Natural killer cell treated with Interleukin-12 subunit alpha and Interleukin-12 subunit beta and Interleukin-15 and Interleukin-18, amount 100 ng/mL, for 72 hours (primary cell): ENCODE measurements at regions not wholly inside any gene's neighbourhood (a gene's known extent, or its start where the extent isn't known, plus 50 kb on each side); places are given as distances from the start of the nearest gene placed in this dataset.
"Not testable (repeated sequence)": the region's sequence is repeated elsewhere in the genome, so short reads cannot be mapped to it uniquely, and the experiment has no call there.

Experiments used
- ATAC-seq, 2 donors: fragments of 150-1000 bp; cut with Tn5 transposase in 1 of 2; sonication (Bioruptor Pico), chemical (Tn5 transposase) in 1 of 2; 2 replicates each; pipeline ENCODE4 v1.10.0; 2021
- DNase-seq: peaks from one replicate; pipeline ENCODE4 v3.0.0; 2022; ENCODE audit warnings: low spot score
- H3K27ac Mint-ChIP-seq, 2 donors: 1 replicate in 1 of 2; 2 replicates in 1 of 2; pipeline ENCODE4 v1.8.0; 2022; ENCODE audit warnings: mixed read lengths in 2 of 2, mild to moderate bottlenecking in 1 of 2, moderate library complexity in 1 of 2
- H3K27me3 Mint-ChIP-seq, 2 donors: 1 replicate in 1 of 2; 2 replicates in 1 of 2; pipeline ENCODE4 v1.8.0; 2022; ENCODE audit warnings: mixed read lengths in 2 of 2
- H3K36me3 Mint-ChIP-seq: one replicate; pipeline ENCODE4 v1.8.0; 2022; ENCODE audit warnings: mixed read lengths
- H3K4me1 Mint-ChIP-seq, 2 donors: 1 replicate in 1 of 2; 2 replicates in 1 of 2; pipeline ENCODE4 v1.8.0; 2022; ENCODE audit warnings: low read depth in 2 of 2, mixed read lengths in 2 of 2, mild to moderate bottlenecking in 1 of 2
- H3K4me3 Mint-ChIP-seq: one replicate; pipeline ENCODE4 v1.8.0; 2022; ENCODE audit warnings: mixed read lengths
- H3K9me3 Mint-ChIP-seq: 2 replicates; pipeline ENCODE4 v1.8.0; 2022; ENCODE audit warnings: mixed read lengths

DNA sequence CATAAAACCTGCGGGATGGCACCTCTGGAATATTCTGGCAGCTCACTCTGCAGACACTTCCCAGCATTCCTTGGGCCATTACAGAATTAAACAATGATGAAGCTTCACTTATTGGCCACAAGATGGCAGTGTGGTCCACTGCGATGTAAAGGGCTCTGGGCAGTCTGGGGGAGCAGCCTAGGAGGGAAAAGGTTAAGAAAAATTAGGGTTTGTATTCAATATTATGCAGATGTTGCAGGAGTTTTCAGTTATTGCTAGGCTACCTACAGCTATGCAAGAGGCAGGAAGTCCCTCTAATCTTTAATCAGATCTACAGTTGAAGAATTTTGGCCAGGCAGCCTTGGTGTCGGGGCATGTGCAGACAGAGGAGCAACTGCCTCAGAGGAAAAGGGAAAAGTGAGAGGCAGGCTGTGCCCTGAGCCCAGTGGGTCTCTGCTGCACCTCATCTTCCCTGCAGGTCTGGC is 233.2 kb upstream of the PRSS1 start:
- DNase-seq = peak; percentile 63
- no peak overlapping the region for H3K4me3 Mint-ChIP-seq

DNA sequence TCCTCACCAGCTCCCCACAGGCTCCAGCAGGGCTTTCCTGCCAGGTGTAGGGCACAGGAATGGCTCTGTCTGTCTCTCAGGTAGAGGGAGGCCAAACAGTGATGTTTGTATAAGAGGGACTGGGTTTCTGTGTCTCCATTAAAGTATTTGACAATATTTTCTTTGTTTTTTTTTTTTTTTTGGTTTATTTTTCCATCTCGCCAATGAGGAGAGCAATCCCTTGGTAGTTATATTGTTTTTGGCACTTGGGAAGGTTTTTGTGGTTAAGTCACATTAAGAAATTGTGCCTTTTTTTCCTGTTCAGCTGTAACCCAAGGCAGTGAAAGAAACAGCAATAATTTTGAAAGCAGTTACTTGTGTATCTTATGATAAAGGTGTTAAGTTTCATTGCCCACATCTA is 234.6 kb upstream of the PRSS1 start:
- not testable (repeated sequence) for H3K9me3 Mint-ChIP-seq, H3K4me1 Mint-ChIP-seq, H3K27ac Mint-ChIP-seq, H3K36me3 Mint-ChIP-seq, ATAC-seq, H3K4me3 Mint-ChIP-seq, DNase-seq
- H3K27me3 Mint-ChIP-seq = peaks cover 3 to 21% of the 10 kb centered on the region in 2 donors

More for the DNA sequence above, 233.2 kb upstream of the PRSS1 start:
- Mint-ChIP-seq H3K27me3 (peaks cover 3 to 15% of the 10 kb centered on the region in 2 donors), H3K4me1 (peaks cover 5 to 6% of the 10 kb centered on the region in 2 donors), H3K36me3 (no peaks in the 10 kb centered on the region), H3K27ac (no peak overlapping the region), H3K9me3 (no peaks in the 10 kb centered on the region)
- peak; percentile 67 to 77 for ATAC-seq

DNA sequence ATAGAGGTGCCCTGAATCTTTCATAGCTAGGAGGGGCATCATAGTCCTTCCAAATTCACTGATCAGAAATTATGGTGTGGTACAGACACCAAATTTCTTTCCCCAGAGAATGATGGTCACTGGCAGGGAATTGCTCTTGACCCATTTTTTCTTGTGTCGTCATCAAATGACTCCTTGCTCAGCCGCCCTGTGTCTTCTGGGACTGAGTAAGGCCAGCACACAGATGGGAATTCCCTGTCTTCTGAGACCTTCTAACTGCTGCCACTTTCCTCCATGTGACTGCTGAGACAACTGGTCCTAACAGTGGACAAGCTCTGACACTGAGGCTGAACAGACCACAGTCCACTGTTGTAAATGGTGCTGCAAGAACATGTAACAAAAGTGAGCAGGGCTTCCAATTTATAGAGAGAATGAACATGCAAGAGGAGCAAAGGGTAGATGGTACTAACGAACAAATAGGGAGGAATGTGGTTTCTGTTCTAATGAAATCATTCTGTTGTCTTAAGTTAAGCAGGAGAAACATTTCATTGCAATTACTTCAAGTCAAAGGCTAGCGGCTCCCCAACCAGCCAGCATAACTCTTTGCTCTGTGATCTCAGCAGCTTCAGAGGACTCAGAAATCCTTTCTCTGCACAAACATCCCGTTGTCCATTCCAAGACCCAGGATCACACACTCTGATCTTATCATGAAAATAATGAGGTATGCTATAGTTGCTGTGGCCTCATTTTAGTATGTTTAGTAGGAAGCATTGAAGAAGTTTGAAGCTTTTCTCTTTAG is 235.9 kb upstream of the PRSS1 start:
- H3K36me3 Mint-ChIP-seq = no peaks in the 10 kb centered on the region
- DNase-seq = no peak

DNA sequence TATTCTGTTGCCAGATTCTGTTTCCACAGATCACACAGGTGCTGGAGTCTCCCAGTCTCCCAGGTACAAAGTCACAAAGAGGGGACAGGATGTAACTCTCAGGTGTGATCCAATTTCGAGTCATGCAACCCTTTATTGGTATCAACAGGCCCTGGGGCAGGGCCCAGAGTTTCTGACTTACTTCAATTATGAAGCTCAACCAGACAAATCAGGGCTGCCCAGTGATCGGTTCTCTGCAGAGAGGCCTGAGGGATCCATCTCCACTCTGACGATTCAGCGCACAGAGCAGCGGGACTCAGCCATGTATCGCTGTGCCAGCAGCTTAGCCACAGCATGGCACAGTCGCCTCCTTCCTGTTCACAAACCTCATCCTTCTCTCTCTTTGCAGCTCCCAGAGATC is 237.5 kb upstream of the PRSS1 start:
- ATAC-seq = no peak
- H3K4me3 Mint-ChIP-seq = no peak overlapping the region
- no peaks in the 10 kb centered on the region for H3K9me3 Mint-ChIP-seq

More for the DNA sequence above, 235.9 kb upstream of the PRSS1 start:
- Mint-ChIP-seq H3K27ac (no peak overlapping the region), H3K9me3 (no peaks in the 10 kb centered on the region), H3K4me3 (no peak overlapping the region), H3K4me1 (peaks cover 6 to 7% of the 10 kb centered on the region in 2 donors), H3K27me3 (peaks cover 0 to 21% of the 10 kb centered on the region in 2 donors)
- ATAC-seq = no peak

DNA sequence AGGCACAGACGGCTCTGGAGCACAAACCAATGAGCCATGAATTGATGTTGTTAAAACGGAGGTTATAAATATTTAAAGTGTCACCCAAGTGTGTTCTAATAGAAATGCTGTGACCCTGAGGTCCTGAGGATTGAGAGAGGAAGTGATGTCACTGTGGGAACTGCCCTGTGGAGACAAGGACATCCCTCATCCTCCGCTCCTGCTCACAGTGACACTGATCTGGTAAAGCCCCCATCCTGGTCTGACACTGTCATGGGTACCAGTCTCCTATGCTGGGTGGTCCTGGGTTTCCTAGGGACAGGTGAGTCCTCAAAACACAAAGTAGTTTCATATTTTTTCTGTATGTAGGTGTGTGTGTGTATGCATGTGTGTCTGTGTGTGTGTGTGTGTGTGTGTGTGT is 237.9 kb upstream of the PRSS1 start:
- no peak overlapping the region for H3K27ac Mint-ChIP-seq

More for the DNA sequence above, 237.5 kb upstream of the PRSS1 start:
- no peak overlapping the region for H3K27ac Mint-ChIP-seq
- DNase-seq = no peak
- peaks cover 0 to 21% of the 10 kb centered on the region in 2 donors for H3K27me3 Mint-ChIP-seq
- H3K4me1 Mint-ChIP-seq = peaks cover 6 to 7% of the 10 kb centered on the region in 2 donors
- H3K36me3 Mint-ChIP-seq = no peaks in the 10 kb centered on the region

DNA sequence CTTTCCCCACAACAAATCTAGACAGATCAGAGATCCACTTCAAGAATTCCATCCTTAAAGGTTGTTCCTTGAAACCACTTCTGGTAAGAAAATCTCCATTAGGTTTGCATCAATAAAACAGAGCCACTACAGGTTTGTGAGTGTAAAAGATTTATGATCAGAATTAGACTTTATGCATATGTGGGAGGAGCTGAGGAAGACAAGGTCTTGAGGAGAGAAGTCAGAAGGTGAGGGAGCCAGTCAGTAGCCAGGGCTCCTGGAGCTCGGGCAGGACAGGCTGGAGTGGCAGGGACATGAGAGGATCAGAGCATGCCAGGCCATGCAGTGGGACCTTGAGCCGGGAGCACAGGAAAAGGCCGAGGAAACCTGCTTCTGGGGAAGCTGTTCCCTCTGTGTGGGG is 240.0 kb upstream of the PRSS1 start:
- not testable (repeated sequence) for H3K27ac Mint-ChIP-seq, H3K36me3 Mint-ChIP-seq, H3K9me3 Mint-ChIP-seq, H3K4me3 Mint-ChIP-seq, DNase-seq, H3K4me1 Mint-ChIP-seq, ATAC-seq
- H3K27me3 Mint-ChIP-seq = peaks cover 5 to 20% of the 10 kb centered on the region in 2 donors

More for the DNA sequence above, 237.9 kb upstream of the PRSS1 start:
- ATAC-seq (no peak), DNase-seq (no peak)
- Mint-ChIP-seq H3K4me3 (no peak overlapping the region), H3K36me3 (no peaks in the 10 kb centered on the region), H3K9me3 (no peaks in the 10 kb centered on the region), H3K27me3 (peaks cover 0 to 17% of the 10 kb centered on the region in 2 donors), H3K4me1 (peaks cover 6 to 7% of the 10 kb centered on the region in 2 donors)

DNA sequence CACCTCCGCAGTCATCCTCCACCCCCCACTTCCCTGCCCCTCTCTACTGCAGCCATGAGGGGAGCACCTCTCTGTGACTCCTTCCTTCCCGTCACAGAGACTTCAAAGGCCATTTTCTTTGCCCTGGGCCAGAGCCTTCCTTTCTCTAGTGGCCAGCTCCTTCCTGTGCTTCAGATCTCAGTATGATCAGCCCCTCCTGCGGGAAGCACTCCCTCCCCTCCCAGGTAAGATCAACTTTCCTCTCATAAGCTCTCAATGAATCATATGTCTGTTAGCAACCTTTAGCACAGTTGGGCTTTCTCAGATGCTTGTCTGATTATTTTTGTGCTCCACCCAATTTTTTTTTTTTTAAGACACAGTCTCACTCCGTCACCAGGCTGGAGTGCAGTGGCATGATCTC is 241.0 kb upstream of the PRSS1 start:
- DNase-seq (no peak), ATAC-seq (no peak)
- Mint-ChIP-seq H3K4me1 (peaks cover 0 to 3% of the 10 kb centered on the region in 2 donors), H3K27ac (no peak overlapping the region), H3K4me3 (no peak overlapping the region), H3K27me3 (peaks cover 5 to 20% of the 10 kb centered on the region in 2 donors), H3K36me3 (no peaks in the 10 kb centered on the region), H3K9me3 (no peaks in the 10 kb centered on the region)

DNA sequence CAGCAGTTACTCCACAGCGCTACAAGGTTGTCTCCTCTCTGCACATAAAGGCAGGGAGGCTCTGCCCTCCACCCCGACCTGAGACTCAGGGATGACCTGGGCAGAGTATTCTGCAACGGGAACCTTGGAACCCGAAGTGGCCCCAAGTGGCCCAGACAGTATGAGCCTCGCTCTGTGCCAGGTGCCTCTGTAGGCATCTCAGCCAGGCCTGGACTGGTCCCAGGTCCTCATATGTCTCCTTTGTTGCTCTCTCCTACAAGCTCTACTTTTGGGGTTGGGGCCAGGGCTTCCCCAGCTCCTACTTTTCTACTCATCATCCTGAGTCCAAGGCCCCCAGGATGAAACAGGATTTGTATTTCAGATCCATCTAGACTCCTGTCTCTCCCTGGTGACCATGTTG is 241.5 kb upstream of the PRSS1 start:
- no peak overlapping the region for H3K4me3 Mint-ChIP-seq
- H3K27me3 Mint-ChIP-seq = peaks cover 5 to 20% of the 10 kb centered on the region in 2 donors
- no peaks in the 10 kb centered on the region for H3K36me3 Mint-ChIP-seq
- no peak for DNase-seq
- no peaks in the 10 kb centered on the region for H3K9me3 Mint-ChIP-seq
- peaks cover 0 to 3% of the 10 kb centered on the region in 2 donors for H3K4me1 Mint-ChIP-seq
- ATAC-seq = peak in 1 of 2 donors; percentile 37
- no peak overlapping the region for H3K27ac Mint-ChIP-seq

DNA sequence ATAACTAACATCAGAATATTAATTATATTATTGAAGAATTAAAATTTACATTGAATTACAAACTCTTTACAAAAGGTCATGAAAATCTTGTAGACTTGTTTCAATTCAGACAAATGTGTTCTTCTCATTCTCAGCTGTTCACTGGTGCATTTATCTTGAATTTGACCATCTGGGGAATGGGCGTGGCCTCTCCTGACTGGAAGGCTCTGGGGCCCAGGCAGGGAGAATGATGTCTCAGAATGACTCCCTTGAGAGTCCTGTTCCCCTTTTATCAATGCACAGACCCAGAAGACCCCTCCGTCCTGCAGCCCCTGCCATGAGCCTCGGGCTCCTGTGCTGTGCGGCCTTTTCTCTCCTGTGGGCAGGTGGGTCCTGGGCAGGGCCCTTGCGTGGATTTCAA is 242.2 kb upstream of the PRSS1 start:
- not testable (repeated sequence) for H3K4me3 Mint-ChIP-seq, H3K27ac Mint-ChIP-seq, DNase-seq, H3K4me1 Mint-ChIP-seq, H3K9me3 Mint-ChIP-seq, H3K36me3 Mint-ChIP-seq, ATAC-seq
- H3K27me3 Mint-ChIP-seq = peaks cover 5 to 20% of the 10 kb centered on the region in 2 donors

DNA sequence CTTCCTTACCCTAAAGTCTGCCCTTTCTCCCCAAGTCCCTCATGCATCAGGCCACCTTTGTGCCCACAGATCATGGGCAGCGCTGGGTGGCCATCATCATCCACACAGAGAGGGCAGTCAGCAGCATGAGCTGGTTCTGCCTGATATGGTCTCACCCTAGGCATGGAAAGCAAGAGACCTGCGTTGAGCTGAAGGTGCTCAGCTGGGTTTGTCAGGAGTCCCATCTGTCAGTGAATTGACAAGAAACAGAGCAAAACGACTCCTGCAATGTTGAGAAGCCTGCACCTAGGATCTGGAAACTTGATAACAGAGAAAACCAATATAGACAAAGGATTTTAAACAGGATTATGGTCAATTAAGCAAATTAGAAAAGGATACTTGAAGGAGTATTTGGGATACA is 242.7 kb upstream of the PRSS1 start:
- DNase-seq (no peak), ATAC-seq (no peak)
- Mint-ChIP-seq H3K4me1 (peaks cover 0 to 3% of the 10 kb centered on the region in 2 donors), H3K4me3 (no peak overlapping the region), H3K36me3 (no peaks in the 10 kb centered on the region), H3K27ac (no peak overlapping the region), H3K27me3 (peaks cover 5 to 20% of the 10 kb centered on the region in 2 donors), H3K9me3 (no peaks in the 10 kb centered on the region)

DNA sequence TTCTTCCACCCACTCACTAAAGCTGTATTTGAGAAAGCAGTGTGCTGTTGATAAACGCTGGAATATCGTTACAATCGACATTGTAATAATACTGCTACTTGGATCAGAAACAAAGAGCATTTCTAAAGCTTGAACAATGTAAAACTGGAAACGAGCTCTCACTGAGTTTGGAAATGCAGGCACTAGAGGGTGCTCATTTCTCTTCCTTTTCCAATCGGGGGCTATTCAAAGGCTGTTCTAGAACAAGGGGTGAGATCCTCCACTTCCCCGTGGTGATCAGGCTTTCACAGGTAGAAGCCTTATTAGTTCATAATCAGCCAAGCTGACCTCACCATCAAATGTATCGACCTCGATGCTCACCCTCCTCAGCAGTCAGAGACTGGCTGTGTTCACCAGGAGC is 245.3 kb upstream of the PRSS1 start:
- DNase-seq, H3K9me3 Mint-ChIP-seq, H3K36me3 Mint-ChIP-seq, ATAC-seq, H3K4me1 Mint-ChIP-seq, H3K4me3 Mint-ChIP-seq, H3K27ac Mint-ChIP-seq: not testable (repeated sequence)
- peaks cover 5 to 12% of the 10 kb centered on the region in 2 donors for H3K27me3 Mint-ChIP-seq

DNA sequence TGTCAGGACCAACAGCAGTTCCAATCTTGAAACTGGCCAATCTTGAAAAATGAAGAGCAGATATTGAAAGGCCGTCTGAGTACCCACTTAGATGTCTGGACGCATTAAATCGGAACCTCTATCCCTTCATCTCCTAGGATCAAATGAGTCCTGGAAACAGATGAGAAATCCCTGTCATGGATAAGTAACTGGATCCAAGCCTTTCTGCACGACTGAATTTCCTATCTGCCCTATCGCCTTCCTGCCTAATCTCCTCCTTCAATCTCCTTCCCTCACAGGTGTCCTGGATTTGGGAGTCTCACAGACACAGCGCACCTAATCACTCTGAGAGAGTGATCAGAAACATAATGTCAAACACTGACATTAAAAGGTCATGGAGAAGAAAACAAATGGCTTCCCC is 245.2 kb upstream of the PRSS58 start:
- Mint-ChIP-seq H3K4me1 (no peaks in the 10 kb centered on the region), H3K27me3 (peaks cover 5 to 12% of the 10 kb centered on the region in 2 donors), H3K9me3 (no peaks in the 10 kb centered on the region), H3K4me3 (no peak overlapping the region), H3K36me3 (no peaks in the 10 kb centered on the region), H3K27ac (no peak overlapping the region)
- DNase-seq (no peak), ATAC-seq (no peak)

DNA sequence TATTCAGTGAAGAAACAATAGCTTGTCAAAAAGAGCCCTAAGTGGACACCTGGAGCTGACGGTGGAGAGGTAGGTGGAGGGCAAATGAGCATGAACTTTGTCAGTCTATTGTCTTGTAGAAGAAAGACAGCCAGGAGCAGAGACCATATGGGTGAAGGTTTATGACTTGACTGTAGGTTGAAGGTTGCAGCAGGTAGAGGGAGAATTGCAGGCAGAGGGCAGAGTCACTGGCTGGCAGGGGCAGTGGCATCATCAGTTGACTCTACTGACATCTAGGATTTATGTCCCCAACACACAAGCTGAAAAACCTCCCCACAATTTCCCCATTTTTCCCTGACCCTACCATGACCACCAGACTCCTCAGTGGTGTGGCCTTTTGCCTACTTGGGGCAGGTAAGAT is 243.6 kb upstream of the PRSS58 start:
- Mint-ChIP-seq H3K4me3 (no peak overlapping the region), H3K27me3 (peaks cover 10 to 19% of the 10 kb centered on the region in 2 donors), H3K36me3 (no peaks in the 10 kb centered on the region), H3K4me1 (peaks cover 0 to 4% of the 10 kb centered on the region in 2 donors), H3K9me3 (no peaks in the 10 kb centered on the region), H3K27ac (no peak overlapping the region)
- ATAC-seq (no peak), DNase-seq (no peak)

DNA sequence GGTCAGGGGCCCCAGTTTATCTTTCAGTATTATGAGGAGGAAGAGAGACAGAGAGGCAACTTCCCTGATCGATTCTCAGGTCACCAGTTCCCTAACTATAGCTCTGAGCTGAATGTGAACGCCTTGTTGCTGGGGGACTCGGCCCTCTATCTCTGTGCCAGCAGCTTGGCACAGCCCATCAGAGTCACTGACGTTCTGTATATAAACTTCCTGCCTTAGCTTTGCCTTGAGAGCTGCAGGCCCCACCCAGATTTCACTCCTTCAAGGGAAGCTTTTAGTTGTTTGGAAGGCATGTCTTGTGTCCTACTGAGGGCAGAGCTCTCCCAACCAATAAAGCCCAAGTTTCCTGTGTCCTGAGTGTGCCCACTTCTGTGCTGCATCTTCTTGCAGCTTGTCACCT is 242.5 kb upstream of the PRSS58 start:
- H3K4me3 Mint-ChIP-seq = no peak overlapping the region
- H3K9me3 Mint-ChIP-seq = no peaks in the 10 kb centered on the region
- DNase-seq (no peak), ATAC-seq (no peak)
- H3K27ac Mint-ChIP-seq = no peak overlapping the region
- H3K27me3 Mint-ChIP-seq = peaks cover 10 to 20% of the 10 kb centered on the region in 2 donors
- H3K4me1 Mint-ChIP-seq = peaks cover 0 to 7% of the 10 kb centered on the region in 2 donors
- no peaks in the 10 kb centered on the region for H3K36me3 Mint-ChIP-seq
